ENCODE measurements at regions not wholly inside any gene's neighbourhood (a gene's known extent, or its start where the extent isn't known, plus 50 kb on each side); places are given as distances from the start of the nearest gene placed in this dataset.

DNA sequence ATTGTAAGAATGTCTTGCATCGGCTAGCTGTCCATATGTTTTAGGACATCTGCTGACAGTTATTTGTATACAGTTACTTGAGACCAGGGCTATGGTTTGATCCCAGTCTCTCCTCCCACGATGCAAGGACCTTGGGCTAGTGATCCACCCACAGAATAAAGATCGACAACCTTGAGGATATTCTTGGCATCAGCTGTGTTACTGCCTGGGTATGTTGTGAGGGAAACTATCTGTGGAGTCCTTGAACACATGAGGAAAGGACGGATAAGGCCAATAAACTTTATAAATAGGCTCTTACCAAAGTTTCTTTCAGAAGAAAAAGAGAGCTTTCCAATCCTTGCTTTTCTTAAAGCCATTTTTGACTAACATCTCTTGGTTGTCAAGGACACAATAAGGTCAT, 70.8 kb upstream of the HEY2 start:
- TF ChIP-seq, protein P1, sequence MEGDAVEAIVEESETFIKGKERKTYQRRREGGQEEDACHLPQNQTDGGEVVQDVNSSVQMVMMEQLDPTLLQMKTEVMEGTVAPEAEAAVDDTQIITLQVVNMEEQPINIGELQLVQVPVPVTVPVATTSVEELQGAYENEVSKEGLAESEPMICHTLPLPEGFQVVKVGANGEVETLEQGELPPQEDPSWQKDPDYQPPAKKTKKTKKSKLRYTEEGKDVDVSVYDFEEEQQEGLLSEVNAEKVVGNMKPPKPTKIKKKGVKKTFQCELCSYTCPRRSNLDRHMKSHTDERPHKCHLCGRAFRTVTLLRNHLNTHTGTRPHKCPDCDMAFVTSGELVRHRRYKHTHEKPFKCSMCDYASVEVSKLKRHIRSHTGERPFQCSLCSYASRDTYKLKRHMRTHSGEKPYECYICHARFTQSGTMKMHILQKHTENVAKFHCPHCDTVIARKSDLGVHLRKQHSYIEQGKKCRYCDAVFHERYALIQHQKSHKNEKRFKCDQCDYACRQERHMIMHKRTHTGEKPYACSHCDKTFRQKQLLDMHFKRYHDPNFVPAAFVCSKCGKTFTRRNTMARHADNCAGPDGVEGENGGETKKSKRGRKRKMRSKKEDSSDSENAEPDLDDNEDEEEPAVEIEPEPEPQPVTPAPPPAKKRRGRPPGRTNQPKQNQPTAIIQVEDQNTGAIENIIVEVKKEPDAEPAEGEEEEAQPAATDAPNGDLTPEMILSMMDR (IDR thresholded peaks at IDR 0.05) = no peak
- no peak for TF ChIP-seq EZH2 (IDR thresholded peaks at IDR 0.05; ENCODE audit: borderline replicate concordance, insufficient read depth, low read depth, low read length, poor library complexity, severe bottlenecking)
